OCI-LY1 (cell line): ENCODE measurements at regions not wholly inside any gene's neighbourhood (a gene's known extent, or its start where the extent isn't known, plus 50 kb on each side); places are given as distances from the start of the nearest gene placed in this dataset.

Experiments used
- EZH2 ChIP-seq: fragments of 200-600 bp; sonication (generic), shearing (Covaris generic); IDR thresholded peaks from 2 replicates; pipeline ENCODE4 v1.8.0; 2017; ENCODE audit warnings: borderline replicate concordance, mixed run types, mild to moderate bottlenecking, antibody characterized with exemption, low read length, moderate library complexity, mixed read lengths
- TF ChIP-seq, protein P1 (sequence below): fragments of 200-600 bp; sonication (generic), shearing (Covaris generic); IDR thresholded peaks from 2 replicates; pipeline ENCODE4 v1.5.1; 2017; ENCODE audit warnings: mild to moderate bottlenecking, antibody characterized with exemption, low read length, moderate library complexity, mixed read lengths

DNA sequence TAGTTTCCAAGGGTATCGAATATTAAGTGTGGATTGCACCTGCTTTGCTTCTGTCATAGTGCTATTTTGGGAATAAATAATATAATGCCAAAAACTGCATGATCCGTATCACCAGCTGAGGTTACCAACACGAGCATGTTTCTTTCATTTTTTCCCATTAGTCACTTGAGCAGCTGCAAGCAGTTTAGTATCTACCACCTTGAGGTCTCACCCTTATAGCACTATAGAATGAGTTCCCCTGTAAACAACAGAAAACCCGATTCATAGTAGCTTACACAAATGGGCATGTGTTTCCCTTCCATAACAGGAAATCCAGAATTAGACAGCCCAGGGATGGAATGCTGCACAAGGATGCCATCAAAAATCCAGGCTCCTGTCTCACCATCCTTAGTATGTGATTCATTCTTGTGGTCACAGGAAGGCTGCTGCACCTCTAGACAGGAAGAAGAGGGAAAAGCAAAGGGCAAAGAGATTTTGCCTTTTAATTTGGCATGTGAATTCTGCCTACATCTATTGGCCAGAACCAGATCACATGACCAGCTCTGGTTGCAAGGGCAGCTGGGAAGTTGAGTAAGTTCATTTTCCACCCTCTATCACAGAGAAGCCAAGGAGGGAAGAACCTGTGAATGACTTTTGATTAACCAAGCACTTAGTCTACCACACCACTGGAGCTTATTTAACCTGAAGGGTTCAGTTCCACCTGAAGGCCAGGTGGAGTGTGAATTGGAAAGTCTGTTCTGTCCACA is 91.3 kb upstream of the SLC25A36 start:
- no peak for TF ChIP-seq EZH2
- TF ChIP-seq, protein P1, sequence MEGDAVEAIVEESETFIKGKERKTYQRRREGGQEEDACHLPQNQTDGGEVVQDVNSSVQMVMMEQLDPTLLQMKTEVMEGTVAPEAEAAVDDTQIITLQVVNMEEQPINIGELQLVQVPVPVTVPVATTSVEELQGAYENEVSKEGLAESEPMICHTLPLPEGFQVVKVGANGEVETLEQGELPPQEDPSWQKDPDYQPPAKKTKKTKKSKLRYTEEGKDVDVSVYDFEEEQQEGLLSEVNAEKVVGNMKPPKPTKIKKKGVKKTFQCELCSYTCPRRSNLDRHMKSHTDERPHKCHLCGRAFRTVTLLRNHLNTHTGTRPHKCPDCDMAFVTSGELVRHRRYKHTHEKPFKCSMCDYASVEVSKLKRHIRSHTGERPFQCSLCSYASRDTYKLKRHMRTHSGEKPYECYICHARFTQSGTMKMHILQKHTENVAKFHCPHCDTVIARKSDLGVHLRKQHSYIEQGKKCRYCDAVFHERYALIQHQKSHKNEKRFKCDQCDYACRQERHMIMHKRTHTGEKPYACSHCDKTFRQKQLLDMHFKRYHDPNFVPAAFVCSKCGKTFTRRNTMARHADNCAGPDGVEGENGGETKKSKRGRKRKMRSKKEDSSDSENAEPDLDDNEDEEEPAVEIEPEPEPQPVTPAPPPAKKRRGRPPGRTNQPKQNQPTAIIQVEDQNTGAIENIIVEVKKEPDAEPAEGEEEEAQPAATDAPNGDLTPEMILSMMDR: no peak
